C4-2B (cell line): ENCODE measurements at regions not wholly inside any gene's neighbourhood (a gene's known extent, or its start where the extent isn't known, plus 50 kb on each side); places are given as distances from the start of the nearest gene placed in this dataset.

Experiments
- CTCF ChIP-seq: fragments of 450-650 bp; conservative IDR thresholded peaks from 2 replicates; pipeline ENCODE4 v1.5.1; 2017; ENCODE audit warnings: mild to moderate bottlenecking
- ZFX ChIP-seq: fragments of 450-650 bp; IDR thresholded peaks from 2 replicates; pipeline ENCODE4 v1.6.1; 2017

GRCh38 chr5:136811086-136811485 is 445.7 kb upstream of the TRPC7 start:
- no peak for TF ChIP-seq CTCF
- TF ChIP-seq ZFX: no peak
